ENCODE measurements at regions not wholly inside any gene's neighbourhood (a gene's known extent, or its start where the extent isn't known, plus 50 kb on each side); places are given as distances from the start of the nearest gene placed in this dataset.

DNA sequence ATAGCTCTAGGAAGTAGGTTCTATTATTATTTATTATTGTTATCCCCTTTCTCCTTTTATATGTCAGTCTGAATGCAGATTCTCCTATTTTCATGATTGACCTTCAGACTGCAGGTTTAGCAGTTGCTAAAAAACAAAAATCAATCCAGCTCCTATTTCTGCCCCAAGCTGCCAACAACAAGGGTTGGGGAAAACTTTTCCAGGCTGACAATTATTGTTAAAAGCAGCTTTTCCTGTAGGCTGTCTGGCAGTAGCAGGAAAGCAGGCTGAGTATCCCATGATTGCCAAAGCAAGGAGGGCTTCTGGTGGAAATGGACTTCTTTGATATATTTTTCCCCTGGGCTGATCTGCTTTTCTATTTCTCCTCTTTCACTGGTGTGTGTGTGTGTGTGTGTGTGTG is 78.0 kb upstream of the CTLA4 start:
- DNase-seq (ENCODE audit: low spot score) = no peak

- no peak for DNase-seq (ENCODE audit: low spot score)
These were observed 77.3 kb upstream of the CTLA4 start for GRCh38 chr2:203790134-203790852.

DNA sequence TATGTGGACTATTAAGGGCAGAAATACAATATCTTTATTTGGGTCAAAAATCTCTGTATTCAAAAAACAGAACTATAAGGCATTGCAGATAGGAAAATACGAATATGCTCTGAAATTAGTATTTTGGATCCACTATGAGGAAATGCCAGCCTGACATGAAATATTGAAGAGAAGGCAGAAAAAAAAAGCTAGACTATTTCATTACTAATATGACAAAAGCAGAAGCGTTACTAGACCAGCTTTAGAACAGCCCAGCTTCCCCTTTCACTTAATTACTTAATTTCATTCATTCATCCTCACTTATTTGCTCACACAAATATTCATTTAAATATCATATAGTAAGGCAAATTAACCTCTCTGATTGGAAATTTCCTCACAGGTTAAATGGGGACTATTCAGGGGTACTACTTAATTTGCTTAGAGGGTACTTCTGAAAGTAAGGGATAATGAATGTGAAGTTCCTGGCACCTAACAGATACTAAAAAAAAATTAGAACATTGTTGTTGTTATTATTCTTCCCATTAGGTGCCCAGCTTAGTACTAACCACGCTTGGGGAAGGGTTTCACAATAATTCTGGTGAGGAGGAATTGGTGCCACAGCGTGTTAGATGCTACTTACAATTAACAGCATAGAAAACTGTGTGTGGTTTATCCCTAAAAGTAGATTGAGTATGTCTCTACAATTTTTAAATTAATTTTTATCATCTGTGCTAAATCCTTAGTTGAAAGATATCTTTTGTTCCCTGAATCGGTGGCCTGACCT is 71.1 kb upstream of the CTLA4 start:
- no peak for DNase-seq (ENCODE audit: low spot score)

DNA sequence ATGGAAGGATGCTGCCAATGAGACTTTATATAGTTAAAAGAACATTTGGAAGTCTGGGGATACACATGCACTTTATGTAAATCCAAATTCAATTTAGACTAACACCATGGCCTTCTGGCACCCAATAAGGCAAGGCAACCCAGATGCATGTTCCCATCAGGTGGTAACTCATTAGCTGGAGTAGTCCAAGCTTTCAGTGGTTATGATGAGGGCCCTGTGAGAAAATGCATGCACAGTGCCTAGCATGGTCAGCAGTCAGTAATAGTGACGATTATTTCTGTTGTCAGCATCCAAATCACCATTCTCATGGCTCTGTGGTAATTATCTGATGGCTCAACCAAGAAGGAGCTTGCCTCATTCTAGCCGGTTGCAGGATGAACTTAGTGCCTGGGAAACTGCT is 70.3 kb upstream of the CTLA4 start:
- no peak for DNase-seq (ENCODE audit: low spot score)

DNA sequence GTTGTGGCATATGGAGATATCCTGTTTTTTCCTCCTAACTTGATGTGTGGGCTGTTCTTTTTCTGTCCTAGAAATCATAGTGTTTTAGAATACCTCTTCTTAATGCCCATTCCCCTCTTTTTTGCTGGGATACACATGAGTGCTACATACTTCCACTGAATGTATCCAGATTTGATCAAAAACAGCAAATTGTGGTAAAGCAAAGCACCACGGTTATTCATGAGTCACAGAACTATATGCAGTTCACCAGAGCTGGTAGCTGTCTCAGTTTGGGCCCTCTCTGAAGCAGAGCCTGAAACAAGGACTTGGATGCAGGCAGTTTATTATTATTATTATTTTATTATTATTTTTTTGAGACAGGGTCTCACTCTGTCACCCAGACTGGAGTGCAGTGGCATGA is 69.9 kb upstream of the CTLA4 start:
- no peak for DNase-seq (ENCODE audit: low spot score)

DNA sequence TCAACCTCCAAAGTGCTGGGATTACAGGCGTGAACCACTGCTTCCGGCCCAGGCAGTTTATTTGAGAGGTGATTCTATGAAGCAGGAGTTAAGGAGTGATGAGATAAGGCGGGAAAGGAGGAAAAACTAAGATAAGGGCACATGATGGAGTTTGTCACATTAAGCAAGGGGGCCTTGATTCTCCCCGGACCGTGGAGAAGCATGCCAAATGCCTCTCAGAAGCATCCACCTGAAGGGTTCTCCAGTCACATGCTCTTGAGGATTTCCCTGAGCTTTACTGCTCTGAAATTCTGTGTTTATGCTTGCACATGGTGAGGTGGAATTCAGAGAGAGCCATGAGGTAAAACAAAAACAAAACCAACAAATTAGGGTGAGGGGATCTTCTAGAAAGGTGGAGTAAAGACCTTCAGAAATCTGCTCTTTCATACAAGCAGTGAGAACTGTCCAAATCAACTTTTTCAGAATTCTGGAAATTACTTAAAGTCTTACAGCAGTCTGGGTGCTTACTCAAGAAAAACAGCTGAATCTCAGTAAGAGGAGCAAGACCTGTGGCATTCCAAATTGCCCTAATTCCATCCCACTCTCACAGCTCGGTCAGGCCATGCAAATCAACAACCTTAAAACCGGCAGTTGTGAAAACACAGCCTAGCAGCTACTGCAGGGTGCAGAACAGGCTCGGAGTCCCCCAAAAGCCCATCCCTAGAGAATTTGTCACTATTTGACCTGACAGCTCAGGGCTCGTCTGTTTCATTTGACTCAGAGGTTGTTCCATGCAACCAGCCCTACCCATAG is 69.1 kb upstream of the CTLA4 start:
- DNase-seq (ENCODE audit: low spot score) = no peak

GRCh38 chr2:203799908-203800307 is 67.7 kb upstream of the CTLA4 start:
- DNase-seq (ENCODE audit: low spot score) = no peak

DNA sequence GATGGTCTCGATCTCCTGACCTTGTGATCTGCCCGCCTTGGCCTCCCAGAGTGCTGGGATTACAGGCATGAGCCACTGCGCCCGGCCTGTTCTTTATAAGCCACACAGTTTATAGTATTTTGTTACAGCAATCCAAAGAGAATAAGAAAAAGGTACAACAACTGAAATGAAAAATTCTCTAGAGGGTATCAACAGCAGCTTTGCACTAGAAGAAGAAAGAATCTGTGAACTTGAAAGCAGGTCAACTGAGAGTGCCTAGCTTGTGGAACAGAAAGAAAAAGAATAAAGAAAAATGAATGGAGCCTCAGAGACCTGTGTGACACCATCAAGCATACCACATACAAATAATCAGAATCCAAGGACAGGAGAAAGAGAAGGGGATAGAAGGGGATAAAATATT is 66.8 kb upstream of the CTLA4 start:
- no peak for DNase-seq (ENCODE audit: low spot score)

GRCh38 chr2:203802342-203803052 is 65.1 kb upstream of the CTLA4 start:
- no peak for DNase-seq (ENCODE audit: low spot score)

DNA sequence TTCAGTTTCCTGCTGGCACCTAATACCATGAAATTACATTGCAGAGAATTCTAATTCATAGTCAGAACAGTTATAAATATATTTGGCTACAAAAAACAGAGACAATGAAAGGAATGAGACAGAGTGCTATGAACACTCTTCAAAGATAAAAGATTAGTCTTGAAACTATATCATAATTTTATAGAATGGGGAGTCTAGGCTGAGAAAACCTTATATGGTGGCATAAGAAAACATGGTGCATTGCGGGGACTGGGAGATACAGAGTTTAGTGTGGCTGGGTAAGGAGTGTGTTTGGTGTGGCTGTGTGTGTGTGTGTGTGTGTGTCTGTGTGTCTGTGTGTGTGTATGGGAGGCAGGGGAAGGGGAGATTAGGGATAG is 64.5 kb upstream of the CTLA4 start:
- no peak for DNase-seq (ENCODE audit: low spot score)

DNA sequence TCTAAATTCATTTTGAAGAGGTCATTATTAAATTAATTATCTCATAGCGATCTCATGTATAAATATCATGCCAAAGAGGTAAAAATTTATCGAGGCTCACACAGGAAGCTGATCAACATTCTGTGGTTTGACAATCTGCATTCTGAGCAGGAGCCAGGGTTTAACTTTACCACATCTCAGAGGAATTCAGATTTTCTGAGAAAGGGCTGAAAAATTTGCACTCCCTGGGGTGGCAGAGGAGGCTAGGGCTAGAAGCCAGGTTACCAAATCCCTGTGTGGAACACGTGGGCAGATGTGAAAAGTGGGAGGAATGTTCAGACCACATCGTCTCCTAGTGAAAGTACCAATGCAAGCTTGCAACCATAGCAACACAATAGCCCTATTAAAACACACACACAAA is 63.5 kb upstream of the CTLA4 start:
- no peak for DNase-seq (ENCODE audit: low spot score)

- DNase-seq (ENCODE audit: low spot score) = no peak
These were observed 62.6 kb upstream of the CTLA4 start for GRCh38 chr2:203804764-203805485.

GRCh38 chr2:203805486-203805838 is 62.1 kb upstream of the CTLA4 start:
- DNase-seq (ENCODE audit: low spot score) = no peak

DNA sequence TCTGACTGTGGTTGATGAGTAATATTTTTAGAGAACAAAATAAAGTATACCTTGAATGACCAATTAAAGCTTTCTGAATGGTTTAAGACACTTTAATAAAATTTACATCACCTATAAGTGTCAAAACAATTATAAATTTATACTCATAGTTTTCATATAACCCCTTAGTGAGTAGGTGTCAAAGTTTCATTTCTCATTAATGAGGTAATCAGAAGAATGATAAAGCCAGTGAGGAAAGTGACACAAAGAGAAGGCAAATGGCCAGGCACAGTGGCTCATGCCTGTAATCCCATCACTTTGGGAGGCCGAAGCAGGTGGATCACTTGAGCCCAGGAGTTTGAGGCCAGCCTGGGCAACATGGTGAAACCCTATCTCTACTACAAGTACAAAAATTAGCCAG is 60.8 kb upstream of the CTLA4 start:
- no peak for DNase-seq (ENCODE audit: low spot score)

GRCh38 chr2:203808046-203808750 is 59.4 kb upstream of the CTLA4 start:
- DNase-seq (ENCODE audit: low spot score) = no peak

DNA sequence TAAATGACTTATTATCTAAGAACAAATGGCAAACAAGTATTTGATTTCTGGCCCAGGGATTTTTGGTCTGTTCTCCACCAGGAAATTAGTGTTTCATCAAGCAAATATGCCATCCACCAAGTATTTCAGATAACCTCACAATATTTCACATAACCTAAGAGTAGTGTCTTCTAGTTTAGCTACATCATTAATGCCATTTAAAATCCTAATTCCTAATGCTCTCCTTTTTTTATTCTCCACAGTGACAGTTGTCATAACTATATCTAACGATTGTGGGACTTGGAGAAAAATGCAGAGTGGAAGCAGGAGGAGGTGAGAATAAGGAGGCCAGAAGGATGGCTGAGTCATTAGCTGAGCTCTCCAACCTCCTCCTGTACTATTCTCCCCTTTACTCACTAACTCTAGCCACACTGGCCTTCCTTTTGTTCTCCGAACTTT is 58.5 kb upstream of the CTLA4 start:
- DNase-seq (ENCODE audit: low spot score) = no peak

- DNase-seq (ENCODE audit: low spot score) = no peak
These were observed 57.5 kb upstream of the CTLA4 start for GRCh38 chr2:203809991-203810510.

- peak; percentile 88 for DNase-seq (ENCODE audit: low spot score)
These were observed 55.9 kb upstream of the CTLA4 start for GRCh38 chr2:203811491-203812221.

- DNase-seq (ENCODE audit: low spot score) = no peak
These were observed 55.0 kb upstream of the CTLA4 start for GRCh38 chr2:203812294-203813221.
